Activated CD8-positive, alpha-beta T cell treated with anti-CD3 and anti-CD28 coated beads, Interleukin-2, amount 10 ng/mL, durations not matched to agents 7 days and 5 days (primary cell): ENCODE measurements at regions not wholly inside any gene's neighbourhood (a gene's known extent, or its start where the extent isn't known, plus 50 kb on each side); places are given as distances from the start of the nearest gene placed in this dataset.

Experiments
- ATAC-seq: fragments of 150-1000 bp; cut with Tn5 transposase; one replicate; pipeline ENCODE4 v1.10.0; 2021; ENCODE audit warnings: moderate library complexity
- CTCF ChIA-PET: fragments of 350-600 bp; sonication (Branson Sonifier 250); formaldehyde crosslinking; loops from one replicate; lab custom pipeline; 2021; ENCODE audit warnings: antibody characterized with exemption; lab: Charles Lee
- POLR2A ChIA-PET: fragments of 350-600 bp; sonication (Branson Sonifier 250); formaldehyde crosslinking; loops from one replicate; lab custom pipeline; 2021; ENCODE audit warnings: antibody characterized with exemption; lab: Charles Lee
- DNase-seq: peaks from one replicate; pipeline ENCODE4 v3.0.0-alpha.2; 2020
- H3K27ac Mint-ChIP-seq: one replicate; pipeline ENCODE4 v1.8.0; 2021; ENCODE audit warnings: mild to moderate bottlenecking, mixed read lengths
- H3K27me3 Mint-ChIP-seq: one replicate; pipeline ENCODE4 v1.8.0; 2021; ENCODE audit warnings: low read depth, mixed read lengths
- H3K36me3 Mint-ChIP-seq: one replicate; pipeline ENCODE4 v1.8.0; 2021; ENCODE audit warnings: low read depth, mixed read lengths
- H3K4me1 Mint-ChIP-seq: one replicate; pipeline ENCODE4 v1.8.0; 2021; ENCODE audit warnings: low read depth, mixed read lengths
- H3K4me3 Mint-ChIP-seq: one replicate; pipeline ENCODE4 v1.8.0; 2021; ENCODE audit warnings: mild to moderate bottlenecking, mixed read lengths
- H3K9me3 Mint-ChIP-seq: one replicate; pipeline ENCODE4 v1.8.0; 2022; ENCODE audit warnings: mixed read lengths; ENCODE audit not compliant: insufficient read depth

GRCh38 chr11:23680488-23681230 is 816.2 kb upstream of the LUZP2 start:
- H3K9me3 Mint-ChIP-seq: no peaks in the 10 kb centered on the region
- DNase-seq: no peak
- no peaks in the 10 kb centered on the region for H3K27me3 Mint-ChIP-seq
- H3K36me3 Mint-ChIP-seq: no peaks in the 10 kb centered on the region
- POLR2A ChIA-PET: no interaction called here
- no peak overlapping the region for H3K27ac Mint-ChIP-seq
- ATAC-seq: no peak
- CTCF ChIA-PET: no interaction called here
- H3K4me3 Mint-ChIP-seq: no peak overlapping the region
- H3K4me1 Mint-ChIP-seq: no peaks in the 10 kb centered on the region

- Mint-ChIP-seq H3K27me3 (no peaks in the 10 kb centered on the region), H3K9me3 (peaks cover 8% of the 10 kb centered on the region), H3K4me3 (no peak overlapping the region), H3K27ac (no peak overlapping the region), H3K4me1 (no peaks in the 10 kb centered on the region), H3K36me3 (no peaks in the 10 kb centered on the region)
- ATAC-seq (no peak), DNase-seq (no peak)
- POLR2A ChIA-PET: no interaction called here
- CTCF ChIA-PET: no interaction called here
These were observed 812.2 kb upstream of the LUZP2 start for GRCh38 chr11:23684701-23685100.

- POLR2A ChIA-PET: no interaction called here
- Mint-ChIP-seq H3K27ac (no peak overlapping the region), H3K27me3 (no peaks in the 10 kb centered on the region), H3K4me1 (no peaks in the 10 kb centered on the region), H3K4me3 (no peak overlapping the region), H3K36me3 (no peaks in the 10 kb centered on the region), H3K9me3 (peaks cover 8% of the 10 kb centered on the region)
- DNase-seq (no peak), ATAC-seq (no peak)
- CTCF ChIA-PET: no interaction called here
These were observed 808.9 kb upstream of the LUZP2 start for GRCh38 chr11:23687991-23688390.

- no peak overlapping the region for H3K4me3 Mint-ChIP-seq
- no peak for ATAC-seq
- H3K4me1 Mint-ChIP-seq: no peaks in the 10 kb centered on the region
- H3K27ac Mint-ChIP-seq: no peak overlapping the region
- POLR2A ChIA-PET: no interaction called here
- no peak for DNase-seq
- peaks cover 8% of the 10 kb centered on the region for H3K9me3 Mint-ChIP-seq
- H3K27me3 Mint-ChIP-seq: no peaks in the 10 kb centered on the region
- H3K36me3 Mint-ChIP-seq: no peaks in the 10 kb centered on the region
- CTCF ChIA-PET: no interaction called here
These were observed 808.4 kb upstream of the LUZP2 start for GRCh38 chr11:23688411-23688810.

GRCh38 chr11:23688835-23689234 is 808.0 kb upstream of the LUZP2 start:
- peaks cover 8% of the 10 kb centered on the region for H3K9me3 Mint-ChIP-seq
- no peaks in the 10 kb centered on the region for H3K36me3 Mint-ChIP-seq
- ChIA-PET CTCF (no interaction called here), POLR2A (no interaction called here)
- DNase-seq (no peak), ATAC-seq (no peak)
- H3K4me1 Mint-ChIP-seq: no peaks in the 10 kb centered on the region
- H3K4me3 Mint-ChIP-seq: no peak overlapping the region
- H3K27me3 Mint-ChIP-seq: no peaks in the 10 kb centered on the region
- H3K27ac Mint-ChIP-seq: no peak overlapping the region

GRCh38 chr11:23696688-23697415 is 800.0 kb upstream of the LUZP2 start:
- Mint-ChIP-seq H3K36me3 (no peaks in the 10 kb centered on the region), H3K4me3 (no peak overlapping the region), H3K9me3 (no peaks in the 10 kb centered on the region), H3K27me3 (no peaks in the 10 kb centered on the region), H3K27ac (no peak overlapping the region), H3K4me1 (no peaks in the 10 kb centered on the region)
- ATAC-seq (no peak), DNase-seq (no peak)
- POLR2A ChIA-PET: no interaction called here
- CTCF ChIA-PET: no interaction called here

- Mint-ChIP-seq H3K4me1 (no peaks in the 10 kb centered on the region), H3K27ac (no peak overlapping the region), H3K9me3 (peaks cover 25% of the 10 kb centered on the region), H3K27me3 (no peaks in the 10 kb centered on the region), H3K36me3 (no peaks in the 10 kb centered on the region), H3K4me3 (no peak overlapping the region)
- ChIA-PET POLR2A (no interaction called here), CTCF (no interaction called here)
- ATAC-seq (no peak), DNase-seq (no peak)
These were observed 792.7 kb upstream of the LUZP2 start for GRCh38 chr11:23704183-23704582.

GRCh38 chr11:23711981-23712380 is 784.9 kb upstream of the LUZP2 start:
- ATAC-seq (no peak), DNase-seq (no peak)
- Mint-ChIP-seq H3K36me3 (no peaks in the 10 kb centered on the region), H3K27ac (no peak overlapping the region), H3K4me3 (no peak overlapping the region), H3K9me3 (peaks cover 34% of the 10 kb centered on the region), H3K27me3 (no peaks in the 10 kb centered on the region), H3K4me1 (no peaks in the 10 kb centered on the region)
- CTCF ChIA-PET: no interaction called here
- POLR2A ChIA-PET: no interaction called here

GRCh38 chr11:23719016-23719415 is 777.8 kb upstream of the LUZP2 start:
- no peaks in the 10 kb centered on the region for H3K4me1 Mint-ChIP-seq
- CTCF ChIA-PET: no interaction called here
- H3K36me3 Mint-ChIP-seq: no peaks in the 10 kb centered on the region
- no peak overlapping the region for H3K4me3 Mint-ChIP-seq
- POLR2A ChIA-PET: no interaction called here
- no peak for ATAC-seq
- no peaks in the 10 kb centered on the region for H3K27me3 Mint-ChIP-seq
- H3K9me3 Mint-ChIP-seq: peaks cover 23% of the 10 kb centered on the region
- no peak for DNase-seq
- no peak overlapping the region for H3K27ac Mint-ChIP-seq

GRCh38 chr11:23723861-23724260 is 773.0 kb upstream of the LUZP2 start:
- no peaks in the 10 kb centered on the region for H3K27me3 Mint-ChIP-seq
- POLR2A ChIA-PET: no interaction called here
- H3K9me3 Mint-ChIP-seq: peaks cover 24% of the 10 kb centered on the region
- DNase-seq (no peak), ATAC-seq (no peak)
- no peaks in the 10 kb centered on the region for H3K36me3 Mint-ChIP-seq
- no peak overlapping the region for H3K27ac Mint-ChIP-seq
- H3K4me1 Mint-ChIP-seq: no peaks in the 10 kb centered on the region
- CTCF ChIA-PET: no interaction called here
- no peak overlapping the region for H3K4me3 Mint-ChIP-seq

GRCh38 chr11:23725752-23726151 is 771.1 kb upstream of the LUZP2 start:
- ATAC-seq (no peak), DNase-seq (no peak)
- Mint-ChIP-seq H3K9me3 (peaks cover 26% of the 10 kb centered on the region), H3K36me3 (no peaks in the 10 kb centered on the region), H3K27ac (no peak overlapping the region), H3K27me3 (no peaks in the 10 kb centered on the region), H3K4me1 (no peaks in the 10 kb centered on the region), H3K4me3 (no peak overlapping the region)
- ChIA-PET POLR2A (no interaction called here), CTCF (no interaction called here)

GRCh38 chr11:23727387-23727786 is 769.5 kb upstream of the LUZP2 start:
- ATAC-seq: no peak
- Mint-ChIP-seq H3K9me3 (peaks cover 28% of the 10 kb centered on the region), H3K27ac (no peak overlapping the region), H3K27me3 (no peaks in the 10 kb centered on the region), H3K4me1 (no peaks in the 10 kb centered on the region), H3K36me3 (no peaks in the 10 kb centered on the region), H3K4me3 (no peak overlapping the region)
- ChIA-PET POLR2A (no interaction called here), CTCF (no interaction called here)
- no peak for DNase-seq
